SK-N-SH (cell line): ENCODE measurements at regions not wholly inside any gene's neighbourhood (a gene's known extent, or its start where the extent isn't known, plus 50 kb on each side); places are given as distances from the start of the nearest gene placed in this dataset.

Source experiments
- CTCF ChIA-PET: fragments of 300-600, 350-600 bp; formaldehyde crosslinking; extraction: SDS; loops from one replicate; lab custom pipeline; 2021; lab: Yijun Ruan, JAX
- POLR2A ChIA-PET: fragments of 350-600 bp; sonication (Branson Sonifier 250); formaldehyde crosslinking; extraction: SDS; loops from one replicate; lab custom pipeline; 2020; ENCODE audit warnings: antibody characterized with exemption, inconsistent platforms; lab: Yijun Ruan, JAX
- DNase-seq: peaks from one replicate; pipeline ENCODE4 v3.0.0; 2012
- H2AFZ ChIP-seq: fragments of 200-600 bp; sonication (generic); 2 replicates; pipeline ENCODE4 v1.8.1; 2016; ENCODE audit warnings: antibody characterized with exemption, mild to moderate bottlenecking, low read depth
- H3F3A ChIP-seq: fragments of 200-600 bp; sonication (generic); replicated peaks from 2 replicates; pipeline ENCODE3; 2016; ENCODE audit warnings: antibody characterized with exemption, mild to moderate bottlenecking; ENCODE audit not compliant: insufficient read depth
- H3K27ac ChIP-seq, 2 experiments: fragments of 200-500 bp in 1 of 2; fragments of 200-600 bp in 1 of 2; sonication (Bioruptor generic) in 1 of 2; sonication (generic), shearing (Covaris generic) in 1 of 2; 2 replicates each; pipeline versions ENCODE4 v1.5.1 to v1.6.1; 2014 to 2016; ENCODE audit warnings: low read depth in 2 of 2, inconsistent platforms in 1 of 2, low read length in 1 of 2, mild to moderate bottlenecking in 1 of 2, mixed read lengths in 1 of 2
- H3K27me3 ChIP-seq: fragments of 200-600 bp; sonication (generic), shearing (Covaris generic); 2 replicates; pipeline ENCODE4 v1.6.1; 2016; ENCODE audit warnings: mixed run types; ENCODE audit not compliant: insufficient read depth
- H3K36me3 ChIP-seq, 2 experiments: fragments of 200-500 bp in 1 of 2; fragments of 200-600 bp in 1 of 2; sonication (Bioruptor generic) in 1 of 2; sonication (generic) in 1 of 2; replicated peaks in 1 of 2; 2 replicates each; pipeline versions ENCODE3 to v1.5.1; 2014 to 2016; ENCODE audit warnings: low read length in 1 of 2, mild to moderate bottlenecking in 1 of 2; ENCODE audit not compliant: insufficient read depth in 2 of 2, control insufficient read depth in 1 of 2
- H3K4me1 ChIP-seq, 2 experiments: fragments of 200-500 bp in 1 of 2; fragments of 200-600 bp in 1 of 2; sonication (Bioruptor generic) in 1 of 2; sonication (generic), shearing (Covaris generic) in 1 of 2; 2 replicates each; pipeline versions ENCODE4 v1.5.1 to v1.6.1; 2014 to 2016; ENCODE audit warnings: low read depth in 1 of 2, low read length in 1 of 2, mixed run types in 1 of 2; ENCODE audit not compliant: insufficient read depth in 2 of 2, control insufficient read depth in 1 of 2
- H3K4me2 ChIP-seq: fragments of 200-600 bp; sonication (generic), shearing (Covaris generic); 2 replicates; pipeline ENCODE4 v1.6.1; 2017; ENCODE audit warnings: mixed run types
- H3K4me3 ChIP-seq, 2 experiments: fragments of 200-500 bp in 1 of 2; fragments of 200-600 bp in 1 of 2; sonication (Bioruptor generic) in 1 of 2; sonication (generic), shearing (Covaris generic) in 1 of 2; 2 replicates each; pipeline versions ENCODE4 v1.5.1 to v1.8.1; 2014 to 2016; ENCODE audit warnings: low read depth in 2 of 2, inconsistent platforms in 1 of 2, low read length in 1 of 2, mild to moderate bottlenecking in 1 of 2, mixed read lengths in 1 of 2, moderate library complexity in 1 of 2
- H3K79me2 ChIP-seq: fragments of 200-600 bp; sonication (generic); 2 replicates; pipeline ENCODE4 v1.8.1; 2017; ENCODE audit warnings: mild to moderate bottlenecking; ENCODE audit not compliant: insufficient read depth
- H3K9ac ChIP-seq: fragments of 200-600 bp; sonication (generic); 2 replicates; pipeline ENCODE4 v1.6.1; 2017; ENCODE audit warnings: mixed run types
- H3K9me2 ChIP-seq: fragments of 200-600 bp; sonication (generic); 2 replicates; pipeline ENCODE4 v1.6.1; 2017; ENCODE audit warnings: mixed run types
- H3K9me3 ChIP-seq: fragments of 200-600 bp; sonication (generic); 2 replicates; pipeline ENCODE4 v1.6.1; 2017; ENCODE audit warnings: mixed run types, mild to moderate bottlenecking, moderate library complexity
- H4K20me1 ChIP-seq: fragments of 200-600 bp; sonication (generic); 2 replicates; pipeline ENCODE4 v1.6.1; 2017; ENCODE audit warnings: mild to moderate bottlenecking, mixed run types; ENCODE audit not compliant: insufficient read depth
- CHD2 ChIP-seq: fragments of 150-350 bp; IDR thresholded peaks from 2 replicates; pipeline ENCODE4 v1.6.1; 2018; ENCODE audit warnings: low read length; ENCODE audit not compliant: partially characterized antibody
- EP300 ChIP-seq, 2 experiments: IDR thresholded peaks; 2 replicates each; pipeline versions ENCODE4 v1.4.0 to v1.6.1; 2012; ENCODE audit warnings: borderline replicate concordance in 1 of 2, low read depth in 1 of 2, low read length in 1 of 2
- EZH2phosphoT487 ChIP-seq: fragments of 200-600 bp; sonication (generic); IDR thresholded peaks from 2 replicates; pipeline ENCODE4 v1.6.1; 2017; ENCODE audit warnings: low read depth, mixed run types, mild to moderate bottlenecking, antibody characterized with exemption, moderate library complexity, borderline replicate concordance
- FOXJ3 ChIP-seq: sonication (generic); formaldehyde crosslinking; IDR thresholded peaks from 2 replicates; pipeline ENCODE4 v1.5.1; 2020; ENCODE audit warnings: mild to moderate bottlenecking, missing genetic modification reagents
- GABPA ChIP-seq: IDR thresholded peaks from 2 replicates; pipeline ENCODE4 v1.4.0; 2012; ENCODE audit warnings: low read depth, mild to moderate bottlenecking
- JUND ChIP-seq: IDR thresholded peaks from 2 replicates; pipeline ENCODE4 v1.4.0; 2012
- MEF2A ChIP-seq: IDR thresholded peaks from 2 replicates; pipeline ENCODE4 v1.4.0; 2012; ENCODE audit warnings: low read depth, borderline replicate concordance
- MXI1 ChIP-seq: IDR thresholded peaks from 2 replicates; pipeline ENCODE4 v1.6.1; 2012; ENCODE audit warnings: mild to moderate bottlenecking, low read depth, low read length, improper control_type of control experiment
- RCOR1 ChIP-seq: fragments of 150-350 bp; IDR thresholded peaks from 2 replicates; pipeline ENCODE4 v1.6.1; 2017; ENCODE audit warnings: antibody characterized with exemption, low read length
- RFX5 ChIP-seq: IDR thresholded peaks from 2 replicates; pipeline ENCODE4 v1.6.1; 2012; ENCODE audit warnings: mild to moderate bottlenecking, improper control_type of control experiment, low read length
- TCF12 ChIP-seq: IDR thresholded peaks from 2 replicates; pipeline ENCODE4 v1.4.0; 2012
- TEAD4 ChIP-seq: IDR thresholded peaks from 2 replicates; pipeline ENCODE4 v1.4.0; 2012; ENCODE audit warnings: mild to moderate bottlenecking, borderline replicate concordance; ENCODE audit not compliant: insufficient read depth
- WGBS: methylation state at CpG from one replicate; pipeline ENCODE4 v1.1.6; 2017; ENCODE audit warnings: low lambda C conversion rate; 5-methylcytosine and 5-hydroxymethylcytosine counted together
- TF ChIP-seq, protein P1 (sequence below): IDR thresholded peaks from 2 replicates; pipeline ENCODE4 v1.6.1; 2012; ENCODE audit warnings: mild to moderate bottlenecking, low read depth, low read length, moderate library complexity
- TF ChIP-seq, protein P2 (sequence below): IDR thresholded peaks from 2 replicates; pipeline ENCODE4 v1.4.0; 2012; ENCODE audit warnings: low read depth, borderline replicate concordance
- TF ChIP-seq, protein P3 (sequence below): fragments of 150-350 bp; IDR thresholded peaks from 2 replicates; pipeline ENCODE4 v1.6.1; 2016; ENCODE audit warnings: mild to moderate bottlenecking, low read depth, low read length
- TF ChIP-seq, protein P4 (sequence below): IDR thresholded peaks from 2 replicates; pipeline ENCODE4 v1.4.0; 2012; ENCODE audit warnings: low read depth, borderline replicate concordance

DNA sequence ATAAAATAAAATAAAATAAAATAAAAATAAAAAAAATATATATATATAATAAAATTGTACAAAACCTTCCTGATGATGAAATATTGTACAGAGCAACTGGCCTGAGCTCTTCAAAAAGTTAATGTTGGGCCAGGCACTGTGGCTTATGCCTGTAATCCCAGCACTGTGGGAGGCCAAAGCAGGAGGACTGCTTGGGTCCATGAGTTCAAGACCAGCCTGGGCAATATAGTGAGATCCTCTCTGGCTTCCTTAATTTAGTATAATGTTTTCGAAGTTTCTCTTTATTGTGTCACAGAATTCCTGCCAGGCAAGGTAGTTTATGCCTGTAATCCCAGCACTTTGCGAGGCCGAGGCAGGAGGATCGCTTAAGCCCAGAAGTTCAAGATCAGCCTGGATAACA lies 113.9 kb upstream of the SALL4 start:
- H3K79me2 ChIP-seq: no peaks in the 10 kb centered on the region
- no peak overlapping the region for H3K9ac ChIP-seq
- no peak overlapping the region for H3K4me2 ChIP-seq
- no peak overlapping the region for H3K27ac ChIP-seq
- 95% methylated on average over 4 of the region's 4 CpGs for WGBS
- no peak for DNase-seq
- no peak overlapping the region for H2AFZ ChIP-seq
- TF ChIP-seq, protein P1, sequence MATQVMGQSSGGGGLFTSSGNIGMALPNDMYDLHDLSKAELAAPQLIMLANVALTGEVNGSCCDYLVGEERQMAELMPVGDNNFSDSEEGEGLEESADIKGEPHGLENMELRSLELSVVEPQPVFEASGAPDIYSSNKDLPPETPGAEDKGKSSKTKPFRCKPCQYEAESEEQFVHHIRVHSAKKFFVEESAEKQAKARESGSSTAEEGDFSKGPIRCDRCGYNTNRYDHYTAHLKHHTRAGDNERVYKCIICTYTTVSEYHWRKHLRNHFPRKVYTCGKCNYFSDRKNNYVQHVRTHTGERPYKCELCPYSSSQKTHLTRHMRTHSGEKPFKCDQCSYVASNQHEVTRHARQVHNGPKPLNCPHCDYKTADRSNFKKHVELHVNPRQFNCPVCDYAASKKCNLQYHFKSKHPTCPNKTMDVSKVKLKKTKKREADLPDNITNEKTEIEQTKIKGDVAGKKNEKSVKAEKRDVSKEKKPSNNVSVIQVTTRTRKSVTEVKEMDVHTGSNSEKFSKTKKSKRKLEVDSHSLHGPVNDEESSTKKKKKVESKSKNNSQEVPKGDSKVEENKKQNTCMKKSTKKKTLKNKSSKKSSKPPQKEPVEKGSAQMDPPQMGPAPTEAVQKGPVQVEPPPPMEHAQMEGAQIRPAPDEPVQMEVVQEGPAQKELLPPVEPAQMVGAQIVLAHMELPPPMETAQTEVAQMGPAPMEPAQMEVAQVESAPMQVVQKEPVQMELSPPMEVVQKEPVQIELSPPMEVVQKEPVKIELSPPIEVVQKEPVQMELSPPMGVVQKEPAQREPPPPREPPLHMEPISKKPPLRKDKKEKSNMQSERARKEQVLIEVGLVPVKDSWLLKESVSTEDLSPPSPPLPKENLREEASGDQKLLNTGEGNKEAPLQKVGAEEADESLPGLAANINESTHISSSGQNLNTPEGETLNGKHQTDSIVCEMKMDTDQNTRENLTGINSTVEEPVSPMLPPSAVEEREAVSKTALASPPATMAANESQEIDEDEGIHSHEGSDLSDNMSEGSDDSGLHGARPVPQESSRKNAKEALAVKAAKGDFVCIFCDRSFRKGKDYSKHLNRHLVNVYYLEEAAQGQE: no peak
- TF ChIP-seq JUND: no peak
- no peak for TF ChIP-seq MEF2A
- no peak for TF ChIP-seq RFX5
- no peak for TF ChIP-seq GABPA
- no peak for TF ChIP-seq TEAD4
- TF ChIP-seq, protein P2, sequence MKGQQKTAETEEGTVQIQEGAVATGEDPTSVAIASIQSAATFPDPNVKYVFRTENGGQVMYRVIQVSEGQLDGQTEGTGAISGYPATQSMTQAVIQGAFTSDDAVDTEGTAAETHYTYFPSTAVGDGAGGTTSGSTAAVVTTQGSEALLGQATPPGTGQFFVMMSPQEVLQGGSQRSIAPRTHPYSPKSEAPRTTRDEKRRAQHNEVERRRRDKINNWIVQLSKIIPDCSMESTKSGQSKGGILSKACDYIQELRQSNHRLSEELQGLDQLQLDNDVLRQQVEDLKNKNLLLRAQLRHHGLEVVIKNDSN: no peak
- TF ChIP-seq TCF12: no peak
- TF ChIP-seq, protein P3, sequence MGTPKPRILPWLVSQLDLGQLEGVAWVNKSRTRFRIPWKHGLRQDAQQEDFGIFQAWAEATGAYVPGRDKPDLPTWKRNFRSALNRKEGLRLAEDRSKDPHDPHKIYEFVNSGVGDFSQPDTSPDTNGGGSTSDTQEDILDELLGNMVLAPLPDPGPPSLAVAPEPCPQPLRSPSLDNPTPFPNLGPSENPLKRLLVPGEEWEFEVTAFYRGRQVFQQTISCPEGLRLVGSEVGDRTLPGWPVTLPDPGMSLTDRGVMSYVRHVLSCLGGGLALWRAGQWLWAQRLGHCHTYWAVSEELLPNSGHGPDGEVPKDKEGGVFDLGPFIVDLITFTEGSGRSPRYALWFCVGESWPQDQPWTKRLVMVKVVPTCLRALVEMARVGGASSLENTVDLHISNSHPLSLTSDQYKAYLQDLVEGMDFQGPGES: no peak
- no peak for TF ChIP-seq FOXJ3 (CRISPR knock-in tag)
- H3K4me3 ChIP-seq: no peak overlapping the region
- ChIA-PET POLR2A (no interaction called here), CTCF (no interaction called here)
- peaks cover 0 to 9% of the 10 kb centered on the region in 2 experiments; a peak in 2 of 4 replicates for H3K4me1 ChIP-seq
- H4K20me1 ChIP-seq: no peaks in the 10 kb centered on the region
- H3K27me3 ChIP-seq: no peaks in the 10 kb centered on the region
- H3K9me3 ChIP-seq: no peaks in the 10 kb centered on the region
- no peaks in the 10 kb centered on the region for H3K9me2 ChIP-seq
- H3F3A ChIP-seq: no peaks in the 10 kb centered on the region
- H3K36me3 ChIP-seq: no peaks in the 10 kb centered on the region

DNA sequence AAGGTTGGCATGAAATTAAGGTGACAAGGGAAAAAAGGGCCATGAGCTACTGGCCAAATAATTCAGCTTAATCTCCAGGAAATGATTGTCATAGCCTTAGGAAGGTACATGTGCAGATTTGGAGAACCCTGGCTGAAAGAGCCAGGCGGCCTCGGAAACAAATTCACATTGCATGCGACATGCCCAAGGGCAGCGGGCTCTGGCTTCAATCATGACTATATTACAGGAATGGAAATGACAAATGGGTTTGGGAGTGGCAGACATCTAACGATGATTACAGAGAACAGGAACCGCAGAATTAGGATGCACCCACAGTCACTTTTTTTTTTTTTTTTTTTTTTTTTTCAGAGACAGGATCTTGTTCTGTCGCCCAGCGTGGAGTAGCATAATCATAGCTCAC lies 112.4 kb upstream of the SALL4 start:
- Histone ChIP-seq H3K9me2 (no peaks in the 10 kb centered on the region), H3K79me2 (no peaks in the 10 kb centered on the region), H4K20me1 (no peaks in the 10 kb centered on the region), H3K9ac (no peak overlapping the region), H3K27me3 (no peaks in the 10 kb centered on the region), H2AFZ (no peak overlapping the region), H3F3A (peaks cover 10% of the 10 kb centered on the region), H3K9me3 (no peaks in the 10 kb centered on the region), H3K4me2 (no peak overlapping the region), H3K36me3 (no peaks in the 10 kb centered on the region), H3K4me3 (no peak overlapping the region), H3K27ac (peak overlapping the region in 1 of 2 experiments; percentile 84; a peak in 2 of 4 replicates), H3K4me1 (peaks cover 13 to 14% of the 10 kb centered on the region in 2 experiments)
- WGBS: 28% methylated on average over 8 of the region's 8 CpGs
- ChIA-PET POLR2A (no interaction called here), CTCF (interaction anchor here (1.1 to 2.0 kb wide), 2 partner anchors 52 to 115 kb away, joined by 3 to 14 read pairs; no protein-coding TSS in a partner anchor)
- peak; percentile 78 for DNase-seq
- TF ChIP-seq, protein P4, sequence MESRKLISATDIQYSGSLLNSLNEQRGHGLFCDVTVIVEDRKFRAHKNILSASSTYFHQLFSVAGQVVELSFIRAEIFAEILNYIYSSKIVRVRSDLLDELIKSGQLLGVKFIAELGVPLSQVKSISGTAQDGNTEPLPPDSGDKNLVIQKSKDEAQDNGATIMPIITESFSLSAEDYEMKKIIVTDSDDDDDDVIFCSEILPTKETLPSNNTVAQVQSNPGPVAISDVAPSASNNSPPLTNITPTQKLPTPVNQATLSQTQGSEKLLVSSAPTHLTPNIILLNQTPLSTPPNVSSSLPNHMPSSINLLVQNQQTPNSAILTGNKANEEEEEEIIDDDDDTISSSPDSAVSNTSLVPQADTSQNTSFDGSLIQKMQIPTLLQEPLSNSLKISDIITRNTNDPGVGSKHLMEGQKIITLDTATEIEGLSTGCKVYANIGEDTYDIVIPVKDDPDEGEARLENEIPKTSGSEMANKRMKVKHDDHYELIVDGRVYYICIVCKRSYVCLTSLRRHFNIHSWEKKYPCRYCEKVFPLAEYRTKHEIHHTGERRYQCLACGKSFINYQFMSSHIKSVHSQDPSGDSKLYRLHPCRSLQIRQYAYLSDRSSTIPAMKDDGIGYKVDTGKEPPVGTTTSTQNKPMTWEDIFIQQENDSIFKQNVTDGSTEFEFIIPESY: no peak
- TF ChIP-seq EZH2phosphoT487: no peak
- TF ChIP-seq MXI1: peak; percentile 81; the same call in 1 of the 2 replicates
- TF ChIP-seq EP300 (IDR thresholded peaks at IDR 0.05; ENCODE audit: borderline replicate concordance in 1 of 2, low read depth in 1 of 2, low read length in 1 of 2): peak; percentile 47 to 97; a peak in 3 of 4 replicates
- TF ChIP-seq RCOR1: peak; percentile 89
- TF ChIP-seq, protein P1: 0 out of 2 replicates have a peak, but pooled peaks have one; percentile 17
- peak; percentile 93 for TF ChIP-seq TCF12
- peak; percentile 90 for TF ChIP-seq CHD2
